VCaP (cell line): ENCODE measurements at regions not wholly inside any gene's neighbourhood (a gene's known extent, or its start where the extent isn't known, plus 50 kb on each side); places are given as distances from the start of the nearest gene placed in this dataset.
"Not testable (repeated sequence)": the region's sequence is repeated elsewhere in the genome, so short reads cannot be mapped to it uniquely, and the experiment has no call there.

Source experiments
- H3K27ac ChIP-seq: fragments of 450-650 bp; 2 replicates; pipeline ENCODE4 v1.5.1; 2017
- CTCF ChIP-seq: fragments of 450-650 bp; conservative IDR thresholded peaks from 2 replicates; pipeline ENCODE4 v1.5.1; 2017; ENCODE audit warnings: mild to moderate bottlenecking, moderate library complexity

GRCh38 chr3:144499001-144499930, 527.6 kb downstream of the DIPK2A start:
- H3K27ac ChIP-seq, result no peak overlapping the region
- no peak for TF ChIP-seq CTCF

- no peak overlapping the region for H3K27ac ChIP-seq
- no peak for TF ChIP-seq CTCF
These were observed 529.8 kb downstream of the DIPK2A start for GRCh38 chr3:144501467-144501866.

GRCh38 chr3:144502402-144502801, 530.8 kb downstream of the DIPK2A start:
- TF ChIP-seq CTCF, result no peak
- no peak overlapping the region for H3K27ac ChIP-seq

GRCh38 chr3:144506375-144506774, 534.8 kb downstream of the DIPK2A start:
- not testable (repeated sequence) for H3K27ac ChIP-seq

- H3K27ac ChIP-seq, result no peak overlapping the region
- no peak for TF ChIP-seq CTCF
These were observed 539.7 kb downstream of the DIPK2A start for GRCh38 chr3:144511346-144511745.

GRCh38 chr3:144516026-144516425, 544.4 kb downstream of the DIPK2A start:
- no peak overlapping the region for H3K27ac ChIP-seq
- no peak for TF ChIP-seq CTCF

- TF ChIP-seq CTCF, result no peak
- no peak overlapping the region for H3K27ac ChIP-seq
These were observed 545.0 kb downstream of the DIPK2A start for GRCh38 chr3:144516589-144516988.

GRCh38 chr3:144521131-144521530, 549.5 kb downstream of the DIPK2A start:
- no peak overlapping the region for H3K27ac ChIP-seq
- TF ChIP-seq CTCF, result no peak
